ENCODE measurements at regions not wholly inside any gene's neighbourhood (a gene's known extent, or its start where the extent isn't known, plus 50 kb on each side); places are given as distances from the start of the nearest gene placed in this dataset.

GRCh38 chr2:173666171-173666888 is 298.8 kb downstream of the SP3 start:
- TF ChIP-seq POLR2A (IDR thresholded peaks at IDR 0.05) (no peak), EP300 (IDR thresholded peaks at IDR 0.05) (no peak)

All from stomach (tissue), 4 donors.